ENCODE measurements at regions not wholly inside any gene's neighbourhood (a gene's known extent, or its start where the extent isn't known, plus 50 kb on each side); places are given as distances from the start of the nearest gene placed in this dataset.

DNA sequence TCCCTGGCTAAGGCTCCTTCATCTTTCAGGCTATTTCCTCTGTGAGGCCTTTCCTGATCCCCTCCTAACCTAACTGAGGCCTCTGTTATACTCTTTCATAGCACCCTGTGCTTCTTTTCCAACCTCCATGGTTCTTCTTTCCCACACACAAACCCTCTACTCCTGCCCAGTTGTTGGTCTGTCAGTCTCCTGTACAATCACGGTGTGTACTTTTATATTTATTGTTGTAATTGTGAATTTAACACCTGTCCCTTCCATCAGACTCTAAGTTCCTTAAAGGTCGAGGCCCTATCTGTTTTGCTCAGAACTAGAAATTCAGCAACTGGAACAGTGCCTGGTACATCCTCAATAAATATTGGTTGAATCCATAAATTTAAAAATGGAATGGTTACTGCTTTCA is 100.2 kb upstream of the KCNE2 start:
- Histone ChIP-seq H3K27me3 (ENCODE audit: control insufficient read depth, extremely low read depth, insufficient read depth, low read length) (peaks cover 17% of the 10 kb centered on the region), H3K27ac (ENCODE audit: control insufficient read depth, insufficient read depth, low read length) (no peak overlapping the region), H3K79me2 (ENCODE audit: control insufficient read depth, insufficient read depth, low read length) (no peaks in the 10 kb centered on the region), H3K9me1 (ENCODE audit: control insufficient read depth, extremely low read depth, insufficient read depth, low read length) (no peaks in the 10 kb centered on the region), H3K4me3 (ENCODE audit: control insufficient read depth in 2 of 3, extremely low read depth in 1 of 3, insufficient read depth in 2 of 3, low read depth in 1 of 3, low read length in 3 of 3) (no peak overlapping the region), H3K9ac (ENCODE audit: control insufficient read depth, extremely low read depth, insufficient read depth, low read length) (no peak overlapping the region), H2AFZ (ENCODE audit: control insufficient read depth, low read length) (no peak overlapping the region), H3K36me3 (ENCODE audit: control insufficient read depth in 2 of 2, extremely low read depth in 1 of 2, insufficient read depth in 2 of 2, low read length in 2 of 2) (no peaks in the 10 kb centered on the region), H3K9me3 (ENCODE audit: control insufficient read depth, low read depth, low read length) (no peaks in the 10 kb centered on the region), H3K4me2 (ENCODE audit: control insufficient read depth, extremely low read depth, insufficient read depth, low read depth, low read length) (no peak overlapping the region), H3K4me1 (ENCODE audit: control insufficient read depth, extremely low read depth, insufficient read depth, low read length) (no peaks in the 10 kb centered on the region), H4K20me1 (ENCODE audit: control insufficient read depth, extremely low read depth, insufficient read depth, low read length) (no peaks in the 10 kb centered on the region)
- dilution Hi-C loops (cut with MboI; ENCODE audit: extremely low pct_ligation_motif_present, low sequenced_read_pairs): no loop called here
- TF ChIP-seq, protein P1, sequence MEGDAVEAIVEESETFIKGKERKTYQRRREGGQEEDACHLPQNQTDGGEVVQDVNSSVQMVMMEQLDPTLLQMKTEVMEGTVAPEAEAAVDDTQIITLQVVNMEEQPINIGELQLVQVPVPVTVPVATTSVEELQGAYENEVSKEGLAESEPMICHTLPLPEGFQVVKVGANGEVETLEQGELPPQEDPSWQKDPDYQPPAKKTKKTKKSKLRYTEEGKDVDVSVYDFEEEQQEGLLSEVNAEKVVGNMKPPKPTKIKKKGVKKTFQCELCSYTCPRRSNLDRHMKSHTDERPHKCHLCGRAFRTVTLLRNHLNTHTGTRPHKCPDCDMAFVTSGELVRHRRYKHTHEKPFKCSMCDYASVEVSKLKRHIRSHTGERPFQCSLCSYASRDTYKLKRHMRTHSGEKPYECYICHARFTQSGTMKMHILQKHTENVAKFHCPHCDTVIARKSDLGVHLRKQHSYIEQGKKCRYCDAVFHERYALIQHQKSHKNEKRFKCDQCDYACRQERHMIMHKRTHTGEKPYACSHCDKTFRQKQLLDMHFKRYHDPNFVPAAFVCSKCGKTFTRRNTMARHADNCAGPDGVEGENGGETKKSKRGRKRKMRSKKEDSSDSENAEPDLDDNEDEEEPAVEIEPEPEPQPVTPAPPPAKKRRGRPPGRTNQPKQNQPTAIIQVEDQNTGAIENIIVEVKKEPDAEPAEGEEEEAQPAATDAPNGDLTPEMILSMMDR (optimal IDR thresholded peaks at IDR 0.05 in 1 of 3, IDR thresholded peaks at IDR 0.05 in 1 of 3, conservative IDR thresholded peaks at IDR 0.05 in 1 of 3; ENCODE audit: extremely low read depth in 1 of 3, insufficient read depth in 2 of 3, low read length in 3 of 3): no peak
- no peak for TF ChIP-seq EZH2 (IDR thresholded peaks at IDR 0.05; ENCODE audit: low read length)
- FAIRE-seq: no peak
- DNase-seq (ENCODE audit: low read depth, low spot score): no peak

GRCh38 chr21:34266351-34266750 is 97.5 kb upstream of the KCNE2 start:
- H3K4me2 ChIP-seq (ENCODE audit: control insufficient read depth, extremely low read depth, insufficient read depth, low read depth, low read length): no peak overlapping the region
- H3K36me3 ChIP-seq (ENCODE audit: control insufficient read depth in 2 of 2, extremely low read depth in 1 of 2, insufficient read depth in 2 of 2, low read length in 2 of 2): no peaks in the 10 kb centered on the region
- no peaks in the 10 kb centered on the region for H3K79me2 ChIP-seq (ENCODE audit: control insufficient read depth, insufficient read depth, low read length)
- H3K9ac ChIP-seq (ENCODE audit: control insufficient read depth, extremely low read depth, insufficient read depth, low read length): no peak overlapping the region
- no peak for FAIRE-seq
- no peaks in the 10 kb centered on the region for H3K4me1 ChIP-seq (ENCODE audit: control insufficient read depth, extremely low read depth, insufficient read depth, low read length)
- H3K4me3 ChIP-seq (ENCODE audit: control insufficient read depth in 2 of 3, extremely low read depth in 1 of 3, insufficient read depth in 2 of 3, low read depth in 1 of 3, low read length in 3 of 3): no peak overlapping the region
- peaks cover 8% of the 10 kb centered on the region for H3K27me3 ChIP-seq (ENCODE audit: control insufficient read depth, extremely low read depth, insufficient read depth, low read length)
- TF ChIP-seq, protein P1 (optimal IDR thresholded peaks at IDR 0.05 in 1 of 3, IDR thresholded peaks at IDR 0.05 in 1 of 3, conservative IDR thresholded peaks at IDR 0.05 in 1 of 3; ENCODE audit: extremely low read depth in 1 of 3, insufficient read depth in 2 of 3, low read length in 3 of 3): no peak
- TF ChIP-seq EZH2 (IDR thresholded peaks at IDR 0.05; ENCODE audit: low read length): no peak
- H3K9me1 ChIP-seq (ENCODE audit: control insufficient read depth, extremely low read depth, insufficient read depth, low read length): no peaks in the 10 kb centered on the region
- no peak overlapping the region for H3K27ac ChIP-seq (ENCODE audit: control insufficient read depth, insufficient read depth, low read length)
- DNase-seq (ENCODE audit: low read depth, low spot score): no peak
- H2AFZ ChIP-seq (ENCODE audit: control insufficient read depth, low read length): no peak overlapping the region
- dilution Hi-C loops (cut with MboI; ENCODE audit: extremely low pct_ligation_motif_present, low sequenced_read_pairs): no loop called here
- H3K9me3 ChIP-seq (ENCODE audit: control insufficient read depth, low read depth, low read length): no peaks in the 10 kb centered on the region
- H4K20me1 ChIP-seq (ENCODE audit: control insufficient read depth, extremely low read depth, insufficient read depth, low read length): no peaks in the 10 kb centered on the region

Measured in keratinocyte (primary cell).